ENCODE measurements at regions not wholly inside any gene's neighbourhood (a gene's known extent, or its start where the extent isn't known, plus 50 kb on each side); places are given as distances from the start of the nearest gene placed in this dataset.

- DNase-seq (ENCODE audit: low read depth): no peak
- H3K4me3 ChIP-seq (ENCODE audit: low read depth, low read length): no peak overlapping the region
- no peak for TF ChIP-seq CTCF (conservative IDR thresholded peaks at IDR 0.05; ENCODE audit: low read depth, low read length)
These were observed 51.3 kb upstream of the PFKP start for GRCh38 chr10:3016016-3016415.

- no peak overlapping the region for H3K4me3 ChIP-seq (ENCODE audit: low read depth, low read length)
- DNase-seq (ENCODE audit: low read depth): no peak
- no peak for TF ChIP-seq CTCF (conservative IDR thresholded peaks at IDR 0.05; ENCODE audit: low read depth, low read length)
These were observed 52.4 kb upstream of the PFKP start for GRCh38 chr10:3014968-3015367.

- DNase-seq (ENCODE audit: low read depth): no peak
- no peak overlapping the region for H3K4me3 ChIP-seq (ENCODE audit: low read depth, low read length)
- TF ChIP-seq CTCF (conservative IDR thresholded peaks at IDR 0.05; ENCODE audit: low read depth, low read length): no peak
These were observed 55.1 kb upstream of the PFKP start for GRCh38 chr10:3012223-3012622.

- no peak for DNase-seq (ENCODE audit: low read depth)
- H3K4me3 ChIP-seq (ENCODE audit: low read depth, low read length): no peak overlapping the region
- TF ChIP-seq CTCF (conservative IDR thresholded peaks at IDR 0.05; ENCODE audit: low read depth, low read length): no peak
These were observed 56.4 kb upstream of the PFKP start for GRCh38 chr10:3010816-3011460.

- peak; percentile 17 for TF ChIP-seq CTCF (conservative IDR thresholded peaks at IDR 0.05; ENCODE audit: low read depth, low read length)
- H3K4me3 ChIP-seq (ENCODE audit: low read depth, low read length): no peak overlapping the region
- no peak for DNase-seq (ENCODE audit: low read depth)
These were observed 57.0 kb upstream of the PFKP start for GRCh38 chr10:3010334-3010733.

- no peak overlapping the region for H3K4me3 ChIP-seq (ENCODE audit: low read depth, low read length)
- no peak for DNase-seq (ENCODE audit: low read depth)
- TF ChIP-seq CTCF (conservative IDR thresholded peaks at IDR 0.05; ENCODE audit: low read depth, low read length): no peak
These were observed 58.0 kb upstream of the PFKP start for GRCh38 chr10:3009341-3009740.

- TF ChIP-seq CTCF (conservative IDR thresholded peaks at IDR 0.05; ENCODE audit: low read depth, low read length): no peak
- no peak overlapping the region for H3K4me3 ChIP-seq (ENCODE audit: low read depth, low read length)
- no peak for DNase-seq (ENCODE audit: low read depth)
These were observed 58.7 kb upstream of the PFKP start for GRCh38 chr10:3008518-3009195.
